ENCODE measurements at regions not wholly inside any gene's neighbourhood (a gene's known extent, or its start where the extent isn't known, plus 50 kb on each side); places are given as distances from the start of the nearest gene placed in this dataset.

- TF ChIP-seq, protein P1, sequence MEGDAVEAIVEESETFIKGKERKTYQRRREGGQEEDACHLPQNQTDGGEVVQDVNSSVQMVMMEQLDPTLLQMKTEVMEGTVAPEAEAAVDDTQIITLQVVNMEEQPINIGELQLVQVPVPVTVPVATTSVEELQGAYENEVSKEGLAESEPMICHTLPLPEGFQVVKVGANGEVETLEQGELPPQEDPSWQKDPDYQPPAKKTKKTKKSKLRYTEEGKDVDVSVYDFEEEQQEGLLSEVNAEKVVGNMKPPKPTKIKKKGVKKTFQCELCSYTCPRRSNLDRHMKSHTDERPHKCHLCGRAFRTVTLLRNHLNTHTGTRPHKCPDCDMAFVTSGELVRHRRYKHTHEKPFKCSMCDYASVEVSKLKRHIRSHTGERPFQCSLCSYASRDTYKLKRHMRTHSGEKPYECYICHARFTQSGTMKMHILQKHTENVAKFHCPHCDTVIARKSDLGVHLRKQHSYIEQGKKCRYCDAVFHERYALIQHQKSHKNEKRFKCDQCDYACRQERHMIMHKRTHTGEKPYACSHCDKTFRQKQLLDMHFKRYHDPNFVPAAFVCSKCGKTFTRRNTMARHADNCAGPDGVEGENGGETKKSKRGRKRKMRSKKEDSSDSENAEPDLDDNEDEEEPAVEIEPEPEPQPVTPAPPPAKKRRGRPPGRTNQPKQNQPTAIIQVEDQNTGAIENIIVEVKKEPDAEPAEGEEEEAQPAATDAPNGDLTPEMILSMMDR (IDR thresholded peaks at IDR 0.05), result no peak
- intact Hi-C loops (cut with DNase I, micrococcal nuclease), result no loop called here
- Histone ChIP-seq H3K27me3 (ENCODE audit: control insufficient read depth in 1 of 2, insufficient read depth in 2 of 2, low read length in 2 of 2) (no peaks in the 10 kb centered on the region), H3K4me1 (ENCODE audit: insufficient read depth, low read length) (peaks cover 19% of the 10 kb centered on the region), H3K9me3 (ENCODE audit: control insufficient read depth in 1 of 2, insufficient read depth in 1 of 2, low read length in 2 of 2) (no peaks in the 10 kb centered on the region), H3K36me3 (ENCODE audit: insufficient read depth, low read length) (no peaks in the 10 kb centered on the region), H3K4me3 (ENCODE audit: low read length) (no peak overlapping the region), H3K27ac (ENCODE audit: low read depth in 1 of 2, low read length in 2 of 2) (no peak overlapping the region)
- peak in 6 of 14 experiments; percentile 3 to 57 (median 20) for DNase-seq
- peaks cover 27% of the 10 kb centered on the region for H3K4me1 Mint-ChIP-seq (ENCODE audit: low read depth)
- CTCF ChIA-PET, result interaction anchor here (0.7 kb wide), 1 partner anchor 101 kb away, joined by 3 read pairs; no protein-coding TSS in a partner anchor
- H3K4me3 Mint-ChIP-seq, result peak overlapping the region; percentile 13
- peak overlapping the region; percentile 18 for H3K27ac Mint-ChIP-seq
- H3K9me3 Mint-ChIP-seq, result no peaks in the 10 kb centered on the region
- POLR2A ChIA-PET, result no interaction called here
- ATAC-seq (ENCODE audit: poor library complexity), result peak; percentile 59
- no peaks in the 10 kb centered on the region for H3K27me3 Mint-ChIP-seq
- no peaks in the 10 kb centered on the region for H3K36me3 Mint-ChIP-seq (ENCODE audit: low read depth)
These were observed 74.7 kb upstream of the SPIN1 start for GRCh38 chr9:88313364-88314220.

GRCh38 chr9:88312517-88313103, 75.6 kb upstream of the SPIN1 start:
- TF ChIP-seq, protein P1 (IDR thresholded peaks at IDR 0.05), result no peak
- POLR2A ChIA-PET, result no interaction called here
- intact Hi-C loops (cut with DNase I, micrococcal nuclease), result no loop called here
- CTCF ChIA-PET, result no interaction called here
- Histone ChIP-seq H3K9me3 (ENCODE audit: control insufficient read depth in 1 of 2, insufficient read depth in 1 of 2, low read length in 2 of 2) (no peaks in the 10 kb centered on the region), H3K27me3 (ENCODE audit: control insufficient read depth in 1 of 2, insufficient read depth in 2 of 2, low read length in 2 of 2) (no peaks in the 10 kb centered on the region), H3K36me3 (ENCODE audit: insufficient read depth, low read length) (no peaks in the 10 kb centered on the region), H3K4me3 (ENCODE audit: low read length) (no peak overlapping the region), H3K4me1 (ENCODE audit: insufficient read depth, low read length) (peaks cover 19% of the 10 kb centered on the region), H3K27ac (ENCODE audit: low read depth in 1 of 2, low read length in 2 of 2) (no peak overlapping the region)
- ATAC-seq (ENCODE audit: poor library complexity) (no peak), DNase-seq (no peak)
- Mint-ChIP-seq H3K27me3 (no peaks in the 10 kb centered on the region), H3K4me3 (no peak overlapping the region), H3K27ac (peak overlapping the region; percentile 8), H3K4me1 (ENCODE audit: low read depth) (peaks cover 27% of the 10 kb centered on the region), H3K36me3 (ENCODE audit: low read depth) (no peaks in the 10 kb centered on the region), H3K9me3 (no peaks in the 10 kb centered on the region)

GRCh38 chr9:88312045-88312444, 76.2 kb upstream of the SPIN1 start:
- Mint-ChIP-seq H3K4me3 (no peak overlapping the region), H3K4me1 (ENCODE audit: low read depth) (peaks cover 27% of the 10 kb centered on the region), H3K27ac (peak overlapping the region; percentile 8), H3K27me3 (no peaks in the 10 kb centered on the region), H3K36me3 (ENCODE audit: low read depth) (no peaks in the 10 kb centered on the region), H3K9me3 (no peaks in the 10 kb centered on the region)
- Histone ChIP-seq H3K27ac (ENCODE audit: low read depth in 1 of 2, low read length in 2 of 2) (no peak overlapping the region), H3K27me3 (ENCODE audit: control insufficient read depth in 1 of 2, insufficient read depth in 2 of 2, low read length in 2 of 2) (no peaks in the 10 kb centered on the region), H3K4me1 (ENCODE audit: insufficient read depth, low read length) (peaks cover 19% of the 10 kb centered on the region), H3K36me3 (ENCODE audit: insufficient read depth, low read length) (no peaks in the 10 kb centered on the region), H3K4me3 (ENCODE audit: low read length) (no peak overlapping the region), H3K9me3 (ENCODE audit: control insufficient read depth in 1 of 2, insufficient read depth in 1 of 2, low read length in 2 of 2) (no peaks in the 10 kb centered on the region)
- TF ChIP-seq, protein P1 (IDR thresholded peaks at IDR 0.05), result no peak
- intact Hi-C loops (cut with DNase I, micrococcal nuclease), result no loop called here
- ATAC-seq (ENCODE audit: poor library complexity), result peak; percentile 32
- ChIA-PET POLR2A (no interaction called here), CTCF (no interaction called here)
- peak in 1 of 14 experiments; percentile 10 for DNase-seq
